Heart left ventricle (tissue), 16 donors: ENCODE measurements at regions not wholly inside any gene's neighbourhood (a gene's known extent, or its start where the extent isn't known, plus 50 kb on each side); places are given as distances from the start of the nearest gene placed in this dataset.

Source experiments
- ATAC-seq, 4 donors: fragments of 200-7000 bp; cut with Tn5 transposase; one replicate each; pipeline ENCODE4 v1.9.1; 2020 to 2022; ENCODE audit warnings: moderate library complexity in 4 of 4, mild to moderate bottlenecking in 3 of 4, moderate number of reproducible peaks in 1 of 4
- DNase-seq, 5 donors: peaks; one replicate each; pipeline ENCODE4 v3.0.0-alpha.2; 2020
- H3K27ac ChIP-seq, 12 donors: fragments of 200-600 bp; sonication (generic) in 4 of 12; one replicate each; pipeline versions ENCODE4 v1.5.0 to v1.8.0; 2016 to 2022; ENCODE audit warnings: mild to moderate bottlenecking in 2 of 12
- H3K27me3 ChIP-seq, 9 donors: fragments of 200-600 bp; sonication (generic) in 2 of 9; one replicate each; pipeline versions ENCODE4 v1.5.1 to v1.8.0; 2016 to 2022; ENCODE audit warnings: mild to moderate bottlenecking in 3 of 9
- H3K36me3 ChIP-seq, 9 donors: fragments of 200-600 bp; sonication (generic) in 2 of 9; one replicate each; pipeline versions ENCODE4 v1.5.0 to v1.8.0; 2018 to 2022; ENCODE audit warnings: mild to moderate bottlenecking in 2 of 9
- H3K4me1 ChIP-seq, 12 donors: fragments of 200-600 bp; sonication (generic) in 4 of 12; one replicate each; pipeline versions ENCODE4 v1.5.0 to v1.8.0; 2016 to 2022; ENCODE audit warnings: mild to moderate bottlenecking in 3 of 12
- H3K4me3 ChIP-seq, 12 donors: fragments of 200-600 bp; sonication (generic) in 4 of 12; one replicate each; pipeline versions ENCODE4 v1.5.0 to v1.8.0; 2017 to 2022; ENCODE audit warnings: mild to moderate bottlenecking in 9 of 12, moderate library complexity in 4 of 12
- H3K9me3 ChIP-seq, 12 donors: fragments of 200-600 bp; sonication (generic) in 4 of 12; one replicate each; pipeline versions ENCODE4 v1.5.0 to v1.8.0; 2016 to 2022; ENCODE audit warnings: mild to moderate bottlenecking in 1 of 12
- CTCF ChIP-seq, 12 donors: fragments of 200-600 bp; sonication (generic) in 4 of 12; IDR thresholded peaks; one replicate each; pipeline versions ENCODE4 v1.5.0 to v1.8.0; 2018 to 2022; ENCODE audit warnings: antibody characterized with exemption in 12 of 12, mild to moderate bottlenecking in 5 of 12
- POLR2A ChIP-seq, 2 donors: fragments of 450-650 bp; IDR thresholded peaks; one replicate each; pipeline ENCODE4 v1.6.1; 2017; ENCODE audit warnings: antibody characterized with exemption in 2 of 2, mild to moderate bottlenecking in 2 of 2, moderate library complexity in 2 of 2
- WGBS, 4 donors: extraction: QIAGEN DNeasy Blood & Tissue Kit in 2 of 4; methylation state at CpG; one replicate each; pipeline versions ENCODE4 v1.1.5 to v1.1.7; 2013 to 2018; 5-methylcytosine and 5-hydroxymethylcytosine counted together
- intact Hi-C, 10 donors: fragments of 100-400 bp; cut with DNase I; formaldehyde crosslinking; loops; one replicate each; pipeline versions ENCODE4 v1.11.1 to v1.14.2; 2022
- donor health status: ischemic (EF 13 %, LVEDD 7.1; RV severe dilation, severe dysfunction).
- donor health status: healthy with polysubstance abuse.
- donor health status: DM: no; HTN: yes; CAD: no.
- donor health status: DM: no; HTN: no; CAD: no.
- donor health status: ischemic (EF 25% LVEDD 6.9; RV normal size, moderate dysfunction).
- donor health status: ischemic (EF 25% LVEDD 5.7; RV mildly dilated, moderate dysfunction).
- donor health status: healthy.
- donor health status: DM: yes; HTN: yes; CAD: no.
- donor health status: ischemic (EF 35%, LVEDD 5.7; RV mildly dilated, moderate dysfunction).
- donor health status: nonischemic (EF 11% LVEDD 7.7; RV severe dilation, severe dysfunction).
- donor health status: DM: yes; HTN: yes; CAD: no.
- donor health status: PGD.
- donor health status: ischemic (EF 29% LVEDD 5.4; RV normal size, mild dysfunction).
- donor health status: nonischemic (EF 23%, LVEDD 6.1; RV moderate dilation, normal function).

GRCh38 chr2:136582628-136583205 lies 182.6 kb upstream of the THSD7B start:
- 6 to 16% (median 13%) methylated on average over 4 of the region's 4 CpGs for WGBS, 4 donors
- H3K4me1 ChIP-seq = no peaks in the 10 kb centered on the region
- peaks cover 0 to 4% (median 0%) of the 10 kb centered on the region in 12 donors for H3K9me3 ChIP-seq
- ATAC-seq (peak in 1 of 4 donors; percentile 49), DNase-seq (peak in 3 of 5 donors; percentile 13 to 31 (median 19))
- TF ChIP-seq CTCF (IDR thresholded peaks at IDR 0.05) (no peak), POLR2A (IDR thresholded peaks at IDR 0.05) (no peak)
- H3K36me3 ChIP-seq = no peaks in the 10 kb centered on the region
- no peak overlapping the region for H3K4me3 ChIP-seq
- no peak overlapping the region for H3K27ac ChIP-seq
- no peaks in the 10 kb centered on the region for H3K27me3 ChIP-seq
- intact Hi-C loops = no loop called here

DNA sequence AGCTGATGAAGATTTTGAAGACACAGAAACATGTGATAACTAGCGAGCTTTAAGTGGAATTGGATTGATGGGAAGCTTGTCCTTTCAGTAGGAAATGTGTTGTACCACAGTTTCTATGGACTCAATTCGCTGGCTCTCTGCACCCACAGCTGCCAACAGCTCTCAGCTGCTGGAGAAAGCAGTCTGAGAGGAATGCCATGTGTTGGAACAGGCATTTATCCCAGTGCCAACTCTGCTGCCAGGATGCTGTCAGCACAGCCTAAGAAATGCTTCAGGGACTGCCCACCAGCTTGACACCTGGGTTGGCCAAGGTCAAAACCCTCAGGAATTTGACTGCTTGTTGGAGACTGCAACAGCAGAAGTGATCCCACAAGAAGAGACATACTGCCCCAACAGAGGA lies 193.0 kb upstream of the THSD7B start:
- no peaks in the 10 kb centered on the region for H3K36me3 ChIP-seq
- H3K27me3 ChIP-seq = no peaks in the 10 kb centered on the region
- 23 to 31% (median 24%) methylated on average over 2 of the region's 2 CpGs for WGBS, 4 donors
- no peaks in the 10 kb centered on the region for H3K9me3 ChIP-seq
- DNase-seq (peak; percentile 67 to 89 (median 69)), ATAC-seq (peak; percentile 98 to 100 (median 100))
- H3K4me1 ChIP-seq = peaks cover 0 to 12% (median 2%) of the 10 kb centered on the region in 12 donors
- intact Hi-C loops = loop anchor here in 2 of 10 donors (5.0 kb wide), 2 partner anchors 35 to 40 kb away; no protein-coding TSS in a partner anchor
- TF ChIP-seq POLR2A (IDR thresholded peaks at IDR 0.05) (no peak), CTCF (IDR thresholded peaks at IDR 0.05) (no peak)
- H3K4me3 ChIP-seq = no peak overlapping the region
- peak overlapping the region in 3 of 12 donors; percentile 20 to 63 (median 61) for H3K27ac ChIP-seq

DNA sequence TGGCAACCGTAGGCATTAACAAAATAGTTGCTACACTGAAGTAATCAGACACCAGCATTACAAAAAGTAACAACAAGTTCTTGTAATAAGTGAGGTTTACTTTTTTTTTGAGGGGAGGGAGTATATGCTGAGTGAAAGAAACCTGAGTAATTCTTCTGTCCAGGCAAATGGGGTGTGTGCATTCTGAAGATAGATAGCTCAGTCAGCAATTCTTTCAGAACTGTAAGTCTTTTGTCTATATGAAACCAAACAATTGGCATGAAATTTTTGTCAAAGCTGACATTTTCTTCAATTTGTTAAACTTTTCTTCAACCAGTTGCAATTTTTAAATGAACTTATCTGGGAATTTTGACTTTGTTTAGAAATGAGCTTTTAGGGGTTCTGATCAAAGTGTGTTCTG lies 208.1 kb upstream of the THSD7B start:
- Histone ChIP-seq H3K36me3 (no peaks in the 10 kb centered on the region), H3K27ac (no peak overlapping the region), H3K27me3 (peaks cover 0 to 5% (median 0%) of the 10 kb centered on the region in 9 donors), H3K9me3 (no peaks in the 10 kb centered on the region), H3K4me3 (no peak overlapping the region), H3K4me1 (no peaks in the 10 kb centered on the region)
- intact Hi-C loops = no loop called here
- DNase-seq = no peak
- no peak for TF ChIP-seq POLR2A (IDR thresholded peaks at IDR 0.05)
- no peak for TF ChIP-seq CTCF (IDR thresholded peaks at IDR 0.05)
- 76 to 80% (median 76%) methylated on average over 1 of the region's 1 CpG for WGBS, 4 donors
- no peak for ATAC-seq

DNA sequence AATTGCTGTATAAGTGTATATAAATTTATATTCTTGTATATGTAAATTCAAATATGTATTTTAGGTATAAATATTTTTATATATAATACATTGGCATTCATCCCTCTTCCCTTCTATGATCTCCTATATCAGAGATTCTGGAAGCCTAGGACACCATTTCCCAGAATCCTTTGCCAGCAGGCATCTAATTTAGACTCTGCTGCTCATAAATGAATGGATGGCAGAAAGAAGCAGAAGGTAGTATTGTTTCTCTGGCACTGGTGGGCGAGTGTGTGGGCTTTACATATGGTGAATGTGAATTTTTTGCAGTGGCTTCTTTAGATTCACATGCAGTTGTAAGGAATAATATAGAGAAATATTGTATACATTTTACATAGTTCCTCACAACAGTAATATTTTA lies 215.2 kb upstream of the THSD7B start:
- ATAC-seq (no peak), DNase-seq (no peak)
- no peaks in the 10 kb centered on the region for H3K4me1 ChIP-seq
- H3K9me3 ChIP-seq = no peaks in the 10 kb centered on the region
- intact Hi-C loops = no loop called here
- H3K27ac ChIP-seq = no peak overlapping the region
- 18 to 33% (median 28%) methylated on average over 1 of the region's 1 CpG for WGBS, 4 donors
- H3K4me3 ChIP-seq = no peak overlapping the region
- TF ChIP-seq POLR2A (IDR thresholded peaks at IDR 0.05) (no peak), CTCF (IDR thresholded peaks at IDR 0.05) (no peak)
- H3K27me3 ChIP-seq = peaks cover 0 to 4% (median 0%) of the 10 kb centered on the region in 9 donors
- no peaks in the 10 kb centered on the region for H3K36me3 ChIP-seq
